ENCODE measurements at regions not wholly inside any gene's neighbourhood (a gene's known extent, or its start where the extent isn't known, plus 50 kb on each side); places are given as distances from the start of the nearest gene placed in this dataset.
"Not testable (repeated sequence)": the region's sequence is repeated elsewhere in the genome, so short reads cannot be mapped to it uniquely, and the experiment has no call there.

- Histone ChIP-seq H3K4me3 (ENCODE audit: low read length in 3 of 3) (no peak overlapping the region), H3K36me3 (ENCODE audit: control insufficient read depth in 3 of 3, insufficient read depth in 3 of 3, low read length in 3 of 3) (no peaks in the 10 kb centered on the region), H3K9me3 (ENCODE audit: control insufficient read depth in 3 of 3, low read length in 3 of 3) (no peaks in the 10 kb centered on the region), H3K4me1 (ENCODE audit: control insufficient read depth in 3 of 3, insufficient read depth in 3 of 3, low read length in 3 of 3) (peaks cover 16 to 23% (median 21%) of the 10 kb centered on the region in 3 donors), H3K27ac (ENCODE audit: low read depth, low read length) (no peak overlapping the region), H3K27me3 (ENCODE audit: control insufficient read depth in 3 of 3, insufficient read depth in 3 of 3, low read length in 3 of 3) (no peaks in the 10 kb centered on the region), H3K9ac (ENCODE audit: low read depth in 1 of 3, low read length in 3 of 3) (no peak overlapping the region)
Measured at GRCh38 chr6:14475306-14475705, 357.7 kb downstream of the CD83 start.

DNA sequence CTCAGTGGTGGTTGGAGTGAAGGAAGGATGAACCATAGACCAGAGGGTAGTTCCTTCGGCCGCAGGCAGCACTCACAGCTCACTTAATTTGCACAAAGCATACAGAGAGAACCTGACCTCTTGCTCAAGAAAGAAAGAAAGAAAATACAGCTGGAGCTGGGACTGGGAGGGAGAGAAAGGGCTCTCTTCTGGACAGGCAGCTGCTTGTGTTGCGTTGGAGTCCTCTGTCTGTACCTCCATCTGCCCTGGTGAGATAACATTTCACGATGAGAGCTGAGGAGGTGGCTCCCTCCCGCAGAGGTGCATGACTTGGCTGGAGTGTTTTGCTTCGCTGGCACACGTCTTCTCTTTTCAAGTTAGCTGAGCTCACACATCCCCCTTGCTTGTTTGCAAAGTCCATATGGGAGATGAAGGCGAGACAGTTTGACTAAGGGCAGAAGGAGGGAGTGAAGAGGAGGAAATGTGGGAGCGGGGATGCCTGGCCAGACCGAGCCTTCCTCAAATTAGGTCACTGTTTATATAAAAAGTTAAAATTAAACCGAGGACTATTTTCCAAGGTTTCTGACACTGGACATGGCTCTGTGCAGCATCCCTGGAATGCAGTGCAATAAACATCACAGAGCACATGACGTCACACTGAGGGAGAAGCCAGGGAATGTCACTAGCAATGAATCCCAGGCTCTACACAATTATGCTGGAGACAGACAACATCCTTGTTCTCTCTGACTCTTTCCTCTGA lies 359.4 kb downstream of the CD83 start:
- peak overlapping the region; percentile 35 to 50 (median 38) for H3K4me3 ChIP-seq (ENCODE audit: low read length in 3 of 3)
- peak overlapping the region in 1 of 3 donors; percentile 28 for H3K9ac ChIP-seq (ENCODE audit: low read depth in 1 of 3, low read length in 3 of 3)
- no peaks in the 10 kb centered on the region for H3K27me3 ChIP-seq (ENCODE audit: control insufficient read depth in 3 of 3, insufficient read depth in 3 of 3, low read length in 3 of 3)
- peak overlapping the region; percentile 1 for H3K27ac ChIP-seq (ENCODE audit: low read depth, low read length)
- H3K36me3 ChIP-seq (ENCODE audit: control insufficient read depth in 3 of 3, insufficient read depth in 3 of 3, low read length in 3 of 3) = no peaks in the 10 kb centered on the region
- H3K9me3 ChIP-seq (ENCODE audit: control insufficient read depth in 3 of 3, low read length in 3 of 3) = no peaks in the 10 kb centered on the region
- peaks cover 16 to 23% (median 21%) of the 10 kb centered on the region in 3 donors for H3K4me1 ChIP-seq (ENCODE audit: control insufficient read depth in 3 of 3, insufficient read depth in 3 of 3, low read length in 3 of 3)

- H3K9ac ChIP-seq (ENCODE audit: low read depth in 1 of 3, low read length in 3 of 3) = no peak overlapping the region
- H3K27ac ChIP-seq (ENCODE audit: low read depth, low read length) = no peak overlapping the region
- H3K9me3 ChIP-seq (ENCODE audit: control insufficient read depth in 3 of 3, low read length in 3 of 3) = no peaks in the 10 kb centered on the region
- H3K4me3 ChIP-seq (ENCODE audit: low read length in 3 of 3) = no peak overlapping the region
- no peaks in the 10 kb centered on the region for H3K36me3 ChIP-seq (ENCODE audit: control insufficient read depth in 3 of 3, insufficient read depth in 3 of 3, low read length in 3 of 3)
- H3K4me1 ChIP-seq (ENCODE audit: control insufficient read depth in 3 of 3, insufficient read depth in 3 of 3, low read length in 3 of 3) = peaks cover 16 to 21% (median 20%) of the 10 kb centered on the region in 3 donors
- no peaks in the 10 kb centered on the region for H3K27me3 ChIP-seq (ENCODE audit: control insufficient read depth in 3 of 3, insufficient read depth in 3 of 3, low read length in 3 of 3)
Measured at GRCh38 chr6:14477559-14477958, 360.0 kb downstream of the CD83 start.

GRCh38 chr6:14478381-14479225 lies 361.0 kb downstream of the CD83 start:
- H3K4me3 ChIP-seq (ENCODE audit: low read length in 3 of 3) = no peak overlapping the region
- H3K4me1 ChIP-seq (ENCODE audit: control insufficient read depth in 3 of 3, insufficient read depth in 3 of 3, low read length in 3 of 3) = peaks cover 11 to 15% (median 12%) of the 10 kb centered on the region in 3 donors
- no peaks in the 10 kb centered on the region for H3K9me3 ChIP-seq (ENCODE audit: control insufficient read depth in 3 of 3, low read length in 3 of 3)
- H3K36me3 ChIP-seq (ENCODE audit: control insufficient read depth in 3 of 3, insufficient read depth in 3 of 3, low read length in 3 of 3) = no peaks in the 10 kb centered on the region
- H3K9ac ChIP-seq (ENCODE audit: low read depth in 1 of 3, low read length in 3 of 3) = no peak overlapping the region
- no peaks in the 10 kb centered on the region for H3K27me3 ChIP-seq (ENCODE audit: control insufficient read depth in 3 of 3, insufficient read depth in 3 of 3, low read length in 3 of 3)
- no peak overlapping the region for H3K27ac ChIP-seq (ENCODE audit: low read depth, low read length)

DNA sequence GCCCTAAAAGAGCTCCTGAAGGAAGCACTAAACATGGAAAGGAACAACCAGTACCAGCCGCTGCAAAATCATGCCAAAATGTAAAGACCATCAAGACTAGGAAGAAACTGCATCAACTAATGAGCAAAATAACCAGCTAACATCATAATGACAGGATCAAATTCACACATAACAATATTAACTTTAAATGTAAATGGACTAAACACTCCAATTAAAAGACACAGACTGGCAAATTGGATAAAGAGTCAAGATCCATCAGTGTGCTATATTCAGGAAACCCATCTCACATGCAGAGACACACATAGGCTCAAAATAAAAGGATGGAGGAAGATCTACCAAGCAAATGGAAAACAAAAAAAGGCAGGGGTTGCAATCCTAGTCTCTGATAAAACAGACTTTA lies 364.4 kb downstream of the CD83 start:
- not testable (repeated sequence) for H3K4me1 ChIP-seq (ENCODE audit: control insufficient read depth in 3 of 3, insufficient read depth in 3 of 3, low read length in 3 of 3); H3K27ac ChIP-seq (ENCODE audit: low read depth, low read length); H3K9ac ChIP-seq (ENCODE audit: low read depth in 1 of 3, low read length in 3 of 3); H3K27me3 ChIP-seq (ENCODE audit: control insufficient read depth in 3 of 3, insufficient read depth in 3 of 3, low read length in 3 of 3); H3K36me3 ChIP-seq (ENCODE audit: control insufficient read depth in 3 of 3, insufficient read depth in 3 of 3, low read length in 3 of 3); H3K4me3 ChIP-seq (ENCODE audit: low read length in 3 of 3); H3K9me3 ChIP-seq (ENCODE audit: control insufficient read depth in 3 of 3, low read length in 3 of 3)

GRCh38 chr6:14487625-14488024 lies 370.1 kb downstream of the CD83 start:
- no peak overlapping the region for H3K27ac ChIP-seq (ENCODE audit: low read depth, low read length)
- no peak overlapping the region for H3K9ac ChIP-seq (ENCODE audit: low read depth in 1 of 3, low read length in 3 of 3)
- no peaks in the 10 kb centered on the region for H3K36me3 ChIP-seq (ENCODE audit: control insufficient read depth in 3 of 3, insufficient read depth in 3 of 3, low read length in 3 of 3)
- no peaks in the 10 kb centered on the region for H3K9me3 ChIP-seq (ENCODE audit: control insufficient read depth in 3 of 3, low read length in 3 of 3)
- no peaks in the 10 kb centered on the region for H3K4me1 ChIP-seq (ENCODE audit: control insufficient read depth in 3 of 3, insufficient read depth in 3 of 3, low read length in 3 of 3)
- no peak overlapping the region for H3K4me3 ChIP-seq (ENCODE audit: low read length in 3 of 3)
- no peaks in the 10 kb centered on the region for H3K27me3 ChIP-seq (ENCODE audit: control insufficient read depth in 3 of 3, insufficient read depth in 3 of 3, low read length in 3 of 3)

DNA sequence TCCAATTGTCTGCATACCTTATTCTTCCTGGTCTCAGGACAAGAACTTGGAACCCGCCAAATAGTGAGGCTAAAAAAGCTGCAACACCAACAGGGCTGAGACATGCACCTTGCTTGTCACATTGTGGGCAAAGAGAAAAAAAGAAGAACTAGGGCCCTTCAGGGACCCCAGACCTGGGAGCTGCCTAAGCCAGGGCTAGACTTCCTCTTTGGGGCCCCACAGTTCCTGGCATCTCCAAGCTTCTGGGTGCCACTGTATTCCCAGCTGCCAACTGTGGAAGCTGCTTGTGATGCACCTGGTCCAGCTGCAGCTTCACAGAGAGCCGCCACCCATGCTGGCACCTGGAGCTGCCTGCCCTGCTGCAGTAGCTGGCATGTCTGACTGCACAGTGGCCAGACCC lies 370.6 kb downstream of the CD83 start:
- Histone ChIP-seq H3K4me1 (ENCODE audit: control insufficient read depth in 3 of 3, insufficient read depth in 3 of 3, low read length in 3 of 3) (no peaks in the 10 kb centered on the region), H3K27me3 (ENCODE audit: control insufficient read depth in 3 of 3, insufficient read depth in 3 of 3, low read length in 3 of 3) (no peaks in the 10 kb centered on the region), H3K36me3 (ENCODE audit: control insufficient read depth in 3 of 3, insufficient read depth in 3 of 3, low read length in 3 of 3) (no peaks in the 10 kb centered on the region), H3K9me3 (ENCODE audit: control insufficient read depth in 3 of 3, low read length in 3 of 3) (no peaks in the 10 kb centered on the region), H3K27ac (ENCODE audit: low read depth, low read length) (no peak overlapping the region), H3K9ac (ENCODE audit: low read depth in 1 of 3, low read length in 3 of 3) (no peak overlapping the region), H3K4me3 (ENCODE audit: low read length in 3 of 3) (no peak overlapping the region)

DNA sequence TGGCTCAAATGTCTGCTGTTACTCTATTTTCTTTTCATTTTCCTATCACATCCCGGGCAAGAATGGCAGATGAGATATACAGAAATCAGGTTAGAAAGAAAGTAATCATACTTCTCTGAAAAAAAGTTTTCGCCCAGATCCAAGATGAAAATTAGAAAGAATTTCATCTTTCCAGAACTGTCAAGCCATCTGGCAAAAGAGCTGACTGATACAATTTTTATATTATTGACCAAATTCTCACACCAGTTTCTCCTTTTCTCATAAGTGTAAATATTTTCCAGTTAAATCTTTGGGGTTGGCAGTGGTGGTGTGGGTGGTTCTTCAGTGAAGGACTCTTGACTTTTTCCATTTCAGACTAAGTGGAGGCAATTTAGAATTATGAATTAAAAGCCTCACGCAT lies 371.9 kb downstream of the CD83 start:
- Histone ChIP-seq H3K4me1 (ENCODE audit: control insufficient read depth in 3 of 3, insufficient read depth in 3 of 3, low read length in 3 of 3) (no peaks in the 10 kb centered on the region), H3K9me3 (ENCODE audit: control insufficient read depth in 3 of 3, low read length in 3 of 3) (no peaks in the 10 kb centered on the region), H3K27me3 (ENCODE audit: control insufficient read depth in 3 of 3, insufficient read depth in 3 of 3, low read length in 3 of 3) (no peaks in the 10 kb centered on the region), H3K27ac (ENCODE audit: low read depth, low read length) (no peak overlapping the region), H3K9ac (ENCODE audit: low read depth in 1 of 3, low read length in 3 of 3) (no peak overlapping the region), H3K4me3 (ENCODE audit: low read length in 3 of 3) (no peak overlapping the region), H3K36me3 (ENCODE audit: control insufficient read depth in 3 of 3, insufficient read depth in 3 of 3, low read length in 3 of 3) (no peaks in the 10 kb centered on the region)

DNA sequence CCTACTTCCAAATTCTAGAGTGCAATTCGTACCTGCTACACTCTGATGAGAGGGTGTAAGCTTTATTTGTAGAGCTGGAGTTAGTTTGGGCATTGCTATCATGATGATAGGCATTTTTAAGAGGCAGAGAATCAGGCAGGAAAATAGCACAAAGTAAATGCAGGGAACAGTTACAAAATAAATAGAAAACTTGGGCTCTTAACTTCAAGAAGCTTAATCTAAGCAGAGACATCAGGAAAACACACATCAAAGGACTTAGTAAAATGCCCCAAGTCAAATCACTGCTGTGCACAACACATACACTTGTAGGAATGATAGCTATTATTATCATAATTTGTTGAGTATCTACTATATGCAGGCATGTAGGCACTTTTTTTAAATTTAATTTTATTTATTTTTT lies 381.2 kb downstream of the CD83 start:
- no peak overlapping the region for H3K9ac ChIP-seq (ENCODE audit: low read depth in 1 of 3, low read length in 3 of 3)
- H3K4me3 ChIP-seq (ENCODE audit: low read length in 3 of 3) = no peak overlapping the region
- no peak overlapping the region for H3K27ac ChIP-seq (ENCODE audit: low read depth, low read length)
- H3K4me1 ChIP-seq (ENCODE audit: control insufficient read depth in 3 of 3, insufficient read depth in 3 of 3, low read length in 3 of 3) = peaks cover 0 to 3% (median 0%) of the 10 kb centered on the region in 3 donors
- H3K36me3 ChIP-seq (ENCODE audit: control insufficient read depth in 3 of 3, insufficient read depth in 3 of 3, low read length in 3 of 3) = no peaks in the 10 kb centered on the region
- no peaks in the 10 kb centered on the region for H3K27me3 ChIP-seq (ENCODE audit: control insufficient read depth in 3 of 3, insufficient read depth in 3 of 3, low read length in 3 of 3)
- no peaks in the 10 kb centered on the region for H3K9me3 ChIP-seq (ENCODE audit: control insufficient read depth in 3 of 3, low read length in 3 of 3)

GRCh38 chr6:14499309-14499708 lies 381.7 kb downstream of the CD83 start:
- no peaks in the 10 kb centered on the region for H3K27me3 ChIP-seq (ENCODE audit: control insufficient read depth in 3 of 3, insufficient read depth in 3 of 3, low read length in 3 of 3)
- no peak overlapping the region for H3K9ac ChIP-seq (ENCODE audit: low read depth in 1 of 3, low read length in 3 of 3)
- no peak overlapping the region for H3K4me3 ChIP-seq (ENCODE audit: low read length in 3 of 3)
- peaks cover 0 to 3% (median 0%) of the 10 kb centered on the region in 3 donors for H3K4me1 ChIP-seq (ENCODE audit: control insufficient read depth in 3 of 3, insufficient read depth in 3 of 3, low read length in 3 of 3)
- no peaks in the 10 kb centered on the region for H3K36me3 ChIP-seq (ENCODE audit: control insufficient read depth in 3 of 3, insufficient read depth in 3 of 3, low read length in 3 of 3)
- no peak overlapping the region for H3K27ac ChIP-seq (ENCODE audit: low read depth, low read length)
- H3K9me3 ChIP-seq (ENCODE audit: control insufficient read depth in 3 of 3, low read length in 3 of 3) = no peaks in the 10 kb centered on the region
